ENCODE measurements at regions not wholly inside any gene's neighbourhood (a gene's known extent, or its start where the extent isn't known, plus 50 kb on each side); places are given as distances from the start of the nearest gene placed in this dataset.

DNA sequence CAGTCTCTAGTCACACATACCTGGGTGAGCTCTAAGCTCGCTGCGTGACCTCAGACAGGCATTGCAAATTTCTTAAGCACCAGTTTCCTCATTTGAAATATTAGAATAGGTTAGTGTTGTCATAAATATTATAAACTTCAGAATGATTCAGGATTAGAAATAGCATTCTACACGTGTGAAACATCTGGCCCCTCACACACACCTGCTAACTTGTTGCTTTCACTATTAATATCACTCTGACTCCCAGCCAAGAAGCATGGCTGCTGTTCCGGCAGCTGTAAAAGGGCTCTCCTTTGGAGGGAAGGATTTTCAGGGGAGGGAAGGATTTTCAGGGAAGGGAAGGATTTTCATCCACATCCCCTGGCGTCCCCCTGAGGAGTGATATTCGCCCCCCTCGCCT, 161.3 kb upstream of the GPR12 start:
- intact Hi-C loops (cut with DNase I) = loop anchor here in 1 of 2 donors (10.0 kb wide), 1 partner anchor 207 kb away; no protein-coding TSS in a partner anchor
- TF ChIP-seq, protein P1, sequence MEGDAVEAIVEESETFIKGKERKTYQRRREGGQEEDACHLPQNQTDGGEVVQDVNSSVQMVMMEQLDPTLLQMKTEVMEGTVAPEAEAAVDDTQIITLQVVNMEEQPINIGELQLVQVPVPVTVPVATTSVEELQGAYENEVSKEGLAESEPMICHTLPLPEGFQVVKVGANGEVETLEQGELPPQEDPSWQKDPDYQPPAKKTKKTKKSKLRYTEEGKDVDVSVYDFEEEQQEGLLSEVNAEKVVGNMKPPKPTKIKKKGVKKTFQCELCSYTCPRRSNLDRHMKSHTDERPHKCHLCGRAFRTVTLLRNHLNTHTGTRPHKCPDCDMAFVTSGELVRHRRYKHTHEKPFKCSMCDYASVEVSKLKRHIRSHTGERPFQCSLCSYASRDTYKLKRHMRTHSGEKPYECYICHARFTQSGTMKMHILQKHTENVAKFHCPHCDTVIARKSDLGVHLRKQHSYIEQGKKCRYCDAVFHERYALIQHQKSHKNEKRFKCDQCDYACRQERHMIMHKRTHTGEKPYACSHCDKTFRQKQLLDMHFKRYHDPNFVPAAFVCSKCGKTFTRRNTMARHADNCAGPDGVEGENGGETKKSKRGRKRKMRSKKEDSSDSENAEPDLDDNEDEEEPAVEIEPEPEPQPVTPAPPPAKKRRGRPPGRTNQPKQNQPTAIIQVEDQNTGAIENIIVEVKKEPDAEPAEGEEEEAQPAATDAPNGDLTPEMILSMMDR (IDR thresholded peaks at IDR 0.05) = no peak

DNA sequence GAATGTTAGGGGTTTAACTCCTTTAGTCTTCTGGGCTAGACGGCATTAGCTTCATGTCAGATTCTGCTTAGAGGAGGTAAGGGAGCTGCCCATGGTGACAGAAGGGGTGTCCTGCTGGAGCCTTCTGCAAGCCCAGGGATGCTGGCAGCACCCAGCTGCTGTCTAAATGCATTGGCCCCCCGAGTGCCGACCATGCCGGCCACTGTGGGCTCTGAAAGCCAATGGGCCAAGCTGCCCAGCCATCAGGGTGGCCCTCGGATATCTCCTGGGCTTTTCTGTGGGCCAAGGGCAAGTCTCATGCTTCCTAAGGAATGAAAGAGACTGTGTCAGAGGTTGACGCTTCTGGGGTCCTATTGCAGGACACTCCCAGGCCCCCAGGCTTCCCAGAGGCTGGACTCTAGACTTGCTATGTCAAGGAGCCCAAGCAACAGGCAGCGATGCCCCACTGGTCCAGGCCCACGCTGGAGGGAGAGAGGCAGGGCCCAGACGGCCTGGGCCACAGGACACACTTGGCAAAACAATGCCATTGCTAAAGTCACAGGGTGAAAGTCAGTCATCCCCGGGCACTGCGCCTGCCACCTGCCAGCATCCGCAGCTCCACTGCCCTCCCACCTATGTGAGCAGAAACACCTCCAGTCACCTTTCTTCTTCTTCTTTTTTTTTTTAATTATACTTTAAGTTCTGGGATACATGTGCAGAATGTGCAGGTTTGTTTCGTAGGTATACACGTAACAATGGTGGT, 160.2 kb upstream of the GPR12 start:
- TF ChIP-seq, protein P1 (IDR thresholded peaks at IDR 0.05) = no peak
- H3K27me3 ChIP-seq = no peaks in the 10 kb centered on the region
- H3K9me3 ChIP-seq = no peaks in the 10 kb centered on the region
- no peaks in the 10 kb centered on the region for H3K4me1 ChIP-seq
- ATAC-seq = no peak
- DNase-seq = no peak
- no peak overlapping the region for H3K4me3 ChIP-seq
- H3K27ac ChIP-seq = no peak overlapping the region
- intact Hi-C loops (cut with DNase I) = loop anchor here in 1 of 2 donors (10.0 kb wide), 1 partner anchor 206 kb away; no protein-coding TSS in a partner anchor
- no peaks in the 10 kb centered on the region for H3K36me3 ChIP-seq

More for the DNA sequence above, 161.3 kb upstream of the GPR12 start:
- Histone ChIP-seq H3K4me1 (no peaks in the 10 kb centered on the region), H3K27me3 (no peaks in the 10 kb centered on the region), H3K4me3 (no peak overlapping the region), H3K27ac (no peak overlapping the region), H3K9me3 (no peaks in the 10 kb centered on the region), H3K36me3 (no peaks in the 10 kb centered on the region)
- no peak for ATAC-seq
- no peak for DNase-seq

DNA sequence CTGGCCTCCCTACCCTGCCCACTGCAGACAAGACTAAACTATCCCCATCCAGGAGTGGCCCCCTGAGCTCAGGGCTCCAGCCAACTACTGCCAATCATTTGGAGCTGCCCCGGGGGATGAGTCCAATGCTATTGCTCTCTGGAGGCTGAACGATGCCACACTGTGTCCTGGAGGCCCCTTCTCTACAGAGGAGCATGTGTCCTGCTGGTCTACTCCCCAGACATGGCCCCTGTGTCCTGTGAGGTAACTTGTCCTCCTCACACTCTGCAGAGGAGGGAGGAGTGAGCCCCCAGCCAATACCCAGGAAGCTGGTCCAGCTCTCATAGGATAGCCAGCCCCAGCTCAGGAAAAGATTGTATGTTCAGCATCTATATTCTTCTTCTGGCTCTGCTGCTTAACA, 159.1 kb upstream of the GPR12 start:
- DNase-seq (no peak), ATAC-seq (no peak)
- intact Hi-C loops (cut with DNase I) = loop anchor here in 1 of 2 donors (10.0 kb wide), 1 partner anchor 205 kb away; no protein-coding TSS in a partner anchor
- TF ChIP-seq, protein P1 (IDR thresholded peaks at IDR 0.05) = no peak
- H3K4me1 ChIP-seq = no peaks in the 10 kb centered on the region
- H3K27ac ChIP-seq = no peak overlapping the region
- no peak overlapping the region for H3K4me3 ChIP-seq
- no peaks in the 10 kb centered on the region for H3K9me3 ChIP-seq
- no peaks in the 10 kb centered on the region for H3K36me3 ChIP-seq
- no peaks in the 10 kb centered on the region for H3K27me3 ChIP-seq

DNA sequence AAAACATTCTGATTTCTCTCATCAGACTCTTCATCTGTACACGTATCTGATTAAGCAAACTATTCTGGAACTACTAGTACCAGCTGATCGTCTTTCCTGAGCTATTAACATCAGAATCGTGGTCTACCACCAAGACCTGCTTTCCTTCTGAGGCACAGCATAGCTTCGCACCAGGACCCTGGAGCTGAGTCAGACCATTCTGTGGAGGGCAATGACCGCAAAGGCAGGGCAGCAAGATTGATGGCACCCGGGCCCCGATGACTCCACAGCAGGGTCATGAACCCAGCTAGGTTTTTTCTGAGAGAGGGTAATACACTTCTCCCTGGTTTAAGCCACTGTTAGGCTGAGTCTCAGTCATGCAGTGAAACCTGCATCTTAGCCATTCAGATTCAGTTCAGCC, 158.7 kb upstream of the GPR12 start:
- intact Hi-C loops (cut with DNase I) = no loop called here
- ATAC-seq (no peak), DNase-seq (no peak)
- TF ChIP-seq, protein P1 (IDR thresholded peaks at IDR 0.05) = no peak
- Histone ChIP-seq H3K4me3 (no peak overlapping the region), H3K27ac (no peak overlapping the region), H3K36me3 (no peaks in the 10 kb centered on the region), H3K9me3 (no peaks in the 10 kb centered on the region), H3K4me1 (no peaks in the 10 kb centered on the region), H3K27me3 (no peaks in the 10 kb centered on the region)

DNA sequence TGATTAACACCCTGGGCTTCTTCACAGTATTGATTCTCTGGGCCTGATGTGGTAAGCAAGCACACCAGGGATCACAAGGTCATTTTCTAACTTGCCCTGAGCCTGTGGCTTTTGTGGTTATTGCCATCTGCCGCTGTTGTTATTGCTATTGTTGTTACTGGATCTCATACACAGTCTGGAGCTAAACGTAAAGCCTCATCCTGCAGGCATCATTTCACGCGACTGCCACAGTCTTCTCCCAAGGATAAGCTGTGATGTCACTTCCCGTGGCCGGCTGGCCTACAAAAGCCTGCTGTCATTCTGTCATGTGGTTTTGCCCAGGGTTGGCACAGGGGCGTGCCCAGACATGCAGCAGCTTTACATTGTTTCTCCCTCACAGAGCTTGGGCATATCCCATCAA, 154.0 kb upstream of the GPR12 start:
- DNase-seq (no peak), ATAC-seq (no peak)
- H3K4me1 ChIP-seq = no peaks in the 10 kb centered on the region
- no peak overlapping the region for H3K4me3 ChIP-seq
- no peak overlapping the region for H3K27ac ChIP-seq
- H3K36me3 ChIP-seq = no peaks in the 10 kb centered on the region
- TF ChIP-seq, protein P1 (IDR thresholded peaks at IDR 0.05) = no peak
- no peaks in the 10 kb centered on the region for H3K27me3 ChIP-seq
- intact Hi-C loops (cut with DNase I) = no loop called here
- H3K9me3 ChIP-seq = no peaks in the 10 kb centered on the region
